HG02938 (cell line): ENCODE measurements at regions not wholly inside any gene's neighbourhood (a gene's known extent, or its start where the extent isn't known, plus 50 kb on each side); places are given as distances from the start of the nearest gene placed in this dataset.
"Not testable (repeated sequence)": the region's sequence is repeated elsewhere in the genome, so short reads cannot be mapped to it uniquely, and the experiment has no call there.

ENCODE experiments used
- ATAC-seq: cut with Tn5 transposase; IDR thresholded peaks from one replicate; pipeline ENCODE4 v1.9.1; 2021; ENCODE audit warnings: mild to moderate bottlenecking, moderate library complexity; ENCODE audit not compliant: unreplicated experiment

DNA sequence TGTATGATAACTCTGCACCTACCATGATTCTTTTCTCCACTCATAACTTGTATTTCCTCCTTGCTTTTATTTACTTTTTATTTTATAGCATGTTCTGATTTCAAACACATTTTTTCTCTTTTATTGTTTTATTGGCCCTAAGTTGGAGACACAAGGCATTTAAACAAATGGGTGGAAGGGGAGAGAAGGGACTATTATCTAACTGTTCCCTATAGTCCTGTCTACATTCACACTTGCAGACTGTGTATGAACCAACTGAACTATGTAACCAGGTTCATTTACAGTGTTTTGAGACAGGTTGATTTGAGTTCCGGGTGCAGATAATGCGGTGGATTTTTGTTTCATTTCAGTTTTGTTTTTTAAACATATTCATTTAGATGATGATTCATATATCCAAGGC, 830.6 kb upstream of the SEMA6A start:
- ATAC-seq = no peak

DNA sequence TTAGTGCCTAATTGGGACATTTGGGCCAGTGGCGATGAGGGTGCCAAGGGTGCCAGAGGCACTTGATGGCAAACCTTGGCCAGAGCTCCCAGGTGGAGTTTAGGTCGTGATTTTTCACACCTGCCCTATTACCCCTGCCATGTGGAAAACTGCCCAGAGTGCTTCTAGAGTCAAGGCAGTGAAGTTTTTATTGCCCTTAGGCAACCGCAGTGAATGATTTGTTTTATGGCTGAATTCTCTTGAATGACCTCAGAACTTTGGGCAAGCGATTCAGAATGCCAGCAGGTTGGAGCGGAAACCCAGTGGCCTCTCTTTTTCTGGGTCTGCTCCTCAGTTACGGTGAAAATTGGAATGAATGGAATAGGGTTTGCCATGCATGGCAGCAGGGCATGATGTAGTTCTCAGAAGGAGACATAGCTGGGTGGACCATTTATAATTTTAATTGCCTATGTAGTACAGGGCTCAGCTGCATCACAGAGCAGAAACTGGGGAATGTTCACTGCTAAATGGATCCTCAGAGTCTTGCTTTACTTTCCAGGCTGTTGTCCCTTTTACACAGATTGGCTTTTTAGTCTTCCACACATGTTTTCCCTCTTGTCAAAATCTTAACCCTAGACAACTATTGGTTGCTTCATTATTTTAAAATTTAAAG, 820.0 kb upstream of the SEMA6A start:
- no peak for ATAC-seq

DNA sequence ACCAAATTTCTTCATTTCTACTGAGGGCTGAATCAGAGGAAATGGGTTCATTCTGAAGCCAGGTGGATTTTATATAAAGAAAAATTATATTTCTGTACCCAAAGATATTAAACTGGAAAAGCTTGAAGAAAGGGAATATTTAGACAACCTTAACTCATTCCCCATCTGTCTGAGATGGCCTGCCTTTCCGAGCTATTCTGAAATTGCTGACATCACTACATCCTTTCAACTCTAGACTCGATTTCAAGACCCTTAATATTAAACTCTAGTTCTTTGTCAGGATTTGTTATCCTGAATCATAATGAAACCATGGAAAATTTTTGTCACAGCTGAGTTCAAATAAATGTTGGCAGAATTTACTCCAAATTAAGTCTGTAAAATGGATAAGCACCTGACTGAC, 818.5 kb upstream of the SEMA6A start:
- no peak for ATAC-seq

DNA sequence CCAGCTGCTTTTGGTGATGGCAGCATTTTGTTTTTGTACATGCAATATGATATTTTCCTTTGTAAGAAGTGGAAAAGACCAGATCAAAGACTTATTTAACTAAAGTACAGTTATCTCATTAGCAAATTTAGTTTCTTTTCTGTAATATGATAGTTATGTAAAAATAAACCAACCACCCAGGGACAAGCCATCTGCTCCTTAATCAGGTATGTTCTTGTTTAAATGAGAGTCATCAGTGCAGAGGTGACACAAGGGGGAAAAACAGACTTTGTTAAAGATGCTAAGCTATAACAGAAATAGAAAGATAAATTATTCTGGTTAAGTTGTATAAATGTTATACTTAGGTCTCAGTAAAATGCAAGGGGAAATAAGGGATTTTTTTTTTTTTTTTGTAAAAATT, 805.7 kb upstream of the SEMA6A start:
- no peak for ATAC-seq

DNA sequence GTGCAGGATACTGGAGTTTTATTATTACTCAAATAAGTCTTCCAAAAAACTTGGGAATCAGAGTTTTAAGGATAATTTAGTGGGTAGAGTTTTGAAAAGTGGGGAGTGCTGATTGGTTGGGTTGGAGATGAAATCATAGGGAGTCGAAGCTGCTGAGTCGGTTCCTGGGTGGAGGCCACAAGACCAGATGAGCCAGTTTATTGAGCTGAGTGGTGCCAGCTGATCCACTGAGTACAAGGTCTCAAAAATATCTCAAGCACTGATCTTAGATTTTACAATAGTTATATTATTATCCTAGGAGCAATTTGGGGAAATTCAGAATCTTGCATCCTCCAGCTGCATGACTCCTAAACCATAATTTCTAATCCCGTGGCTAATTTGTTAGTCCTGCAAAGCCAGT, 804.9 kb upstream of the SEMA6A start:
- ATAC-seq = no peak

DNA sequence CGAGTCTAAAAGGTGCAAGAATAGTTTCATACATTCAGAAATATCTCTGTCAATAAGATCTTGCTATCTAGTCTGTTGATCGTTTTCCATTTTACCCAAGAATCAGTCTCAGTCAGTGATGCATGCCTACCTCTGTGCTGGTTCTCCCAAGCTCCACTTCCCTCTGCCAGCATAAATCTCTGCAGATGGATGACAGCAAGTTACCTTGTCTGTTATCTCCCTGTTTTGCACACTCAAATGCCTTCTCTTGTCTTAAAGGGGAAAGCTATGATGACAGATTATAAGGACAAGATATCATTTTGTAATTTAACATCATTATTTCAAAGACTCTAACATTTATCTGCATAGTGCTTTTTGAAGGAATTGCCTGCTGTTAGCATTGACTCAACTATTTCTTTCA, 802.1 kb upstream of the SEMA6A start:
- ATAC-seq = no peak

DNA sequence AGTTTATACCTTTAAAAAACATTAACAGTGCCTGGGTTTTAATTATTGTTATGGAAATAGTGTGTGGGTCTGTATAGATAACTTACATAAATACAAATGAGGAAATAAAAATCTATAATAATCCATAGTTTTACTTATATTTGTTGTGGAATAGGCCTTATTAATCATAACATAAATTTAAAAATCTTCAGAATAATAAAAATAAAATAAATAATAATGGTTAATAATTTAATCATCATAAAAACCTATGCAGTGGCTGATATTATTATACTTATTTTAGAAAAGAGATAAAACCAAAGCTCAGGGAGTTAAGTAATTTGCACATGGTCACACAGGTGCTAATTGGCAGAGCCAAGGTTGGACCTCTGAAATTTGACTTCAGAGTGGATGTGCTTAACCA, 785.3 kb upstream of the SEMA6A start:
- ATAC-seq = no peak

DNA sequence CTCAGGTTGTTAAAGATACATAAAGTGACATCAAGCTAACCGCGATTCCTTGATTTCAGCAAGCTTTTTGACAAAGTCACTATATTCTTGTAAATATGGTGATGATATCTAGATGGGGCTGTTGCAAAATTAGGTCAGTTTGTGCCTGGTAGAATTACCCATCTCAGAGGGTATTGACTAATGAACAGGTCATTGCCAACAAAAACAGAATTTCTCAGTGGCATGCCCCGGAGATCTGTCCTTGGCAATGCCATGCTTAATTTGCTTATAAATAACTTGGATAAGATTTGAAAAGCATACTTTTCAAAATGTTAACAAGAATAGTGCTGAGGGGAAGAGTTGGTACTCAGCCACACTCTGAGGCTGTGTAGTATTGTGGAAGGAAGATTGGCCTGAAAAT, 783.3 kb upstream of the SEMA6A start:
- ATAC-seq = no peak

DNA sequence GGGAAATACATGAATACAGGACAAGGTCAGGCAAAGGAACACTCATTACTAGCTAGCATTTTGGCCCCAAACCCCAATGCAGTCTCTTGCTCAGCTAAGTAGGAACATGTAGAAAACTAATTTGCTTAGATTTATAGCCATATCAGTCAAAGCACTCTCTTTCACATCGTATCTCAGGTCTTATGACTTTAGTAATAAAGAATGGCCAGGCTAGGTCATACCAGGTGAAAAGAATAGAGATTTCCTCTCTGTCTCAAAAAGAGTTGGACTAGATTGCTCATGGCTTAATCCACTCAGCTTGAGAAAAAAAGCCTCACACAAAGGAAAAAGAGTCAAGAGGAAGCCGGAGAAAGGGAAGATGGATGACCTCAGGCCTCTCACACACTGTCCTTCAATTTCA, 772.7 kb upstream of the SEMA6A start:
- ATAC-seq = no peak

DNA sequence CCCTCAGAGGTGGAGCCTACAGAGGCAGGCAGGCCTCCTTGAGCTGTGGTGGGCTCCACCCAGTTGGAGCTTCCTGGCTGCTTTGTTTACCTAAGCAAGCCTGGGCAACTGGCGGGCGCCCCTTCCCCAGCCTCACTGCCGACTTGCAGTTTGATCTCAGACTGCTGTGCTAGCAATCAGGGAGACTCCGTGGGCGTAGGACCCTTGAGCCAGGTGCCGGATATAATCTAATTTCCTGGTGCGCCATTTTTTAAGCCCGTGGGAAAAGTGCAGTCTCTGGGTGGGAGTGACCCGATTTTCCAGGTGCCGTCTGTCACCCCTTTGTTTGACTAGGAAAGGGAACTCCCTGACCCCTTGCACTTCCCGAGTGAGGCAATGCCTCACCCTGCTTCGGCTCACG, 769.1 kb upstream of the SEMA6A start:
- not testable (repeated sequence) for ATAC-seq

DNA sequence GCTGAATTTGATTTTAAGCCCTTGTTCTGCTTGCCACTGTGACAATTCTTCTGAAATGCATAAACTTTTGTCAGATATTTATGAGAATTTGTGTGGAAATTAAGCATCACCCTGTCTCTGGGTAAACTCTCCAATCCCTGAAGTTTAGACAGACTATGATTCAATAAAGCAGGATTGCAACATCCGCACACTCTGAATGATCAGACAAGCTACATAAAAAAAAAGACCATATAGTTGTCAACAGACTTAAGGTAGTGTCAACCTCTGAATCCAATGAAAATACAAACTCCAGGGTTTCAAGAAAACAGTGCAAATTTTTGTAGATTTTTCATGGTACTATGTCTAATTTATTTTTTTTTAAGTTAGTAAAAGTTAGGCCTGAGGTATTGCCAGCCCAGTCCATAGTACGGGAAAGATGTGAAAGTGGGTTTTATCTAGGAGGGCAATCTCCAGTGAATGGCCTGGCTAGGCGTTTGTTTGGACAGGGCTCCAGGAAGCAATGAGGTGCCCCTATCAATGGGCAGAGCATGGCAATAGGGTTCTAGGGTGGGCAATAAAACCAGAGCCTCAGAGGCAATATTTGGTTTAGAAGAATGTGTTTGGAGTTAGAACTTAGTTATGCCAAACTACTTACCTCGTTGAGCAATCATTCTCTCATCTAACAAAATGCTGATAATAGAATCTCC, 762.6 kb upstream of the SEMA6A start:
- no peak for ATAC-seq

DNA sequence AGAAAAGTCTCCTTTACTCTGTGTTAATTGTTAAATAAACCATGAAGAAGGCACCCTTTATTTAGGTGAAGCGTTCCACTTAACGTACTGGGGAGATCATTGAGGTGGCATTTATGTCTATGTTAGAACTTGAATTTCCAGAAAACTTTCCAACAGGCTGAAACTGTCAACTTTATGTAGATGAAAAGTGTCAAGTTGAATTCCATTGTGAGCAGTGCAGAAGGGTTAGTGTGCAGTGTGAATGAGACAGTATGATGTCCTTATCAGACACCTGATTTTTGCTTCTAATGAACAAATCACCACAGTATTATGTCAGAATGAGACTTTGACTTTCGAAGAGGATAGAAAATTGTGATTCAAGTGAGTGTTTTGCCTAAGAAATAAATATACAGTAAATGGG, 761.6 kb upstream of the SEMA6A start:
- no peak for ATAC-seq

DNA sequence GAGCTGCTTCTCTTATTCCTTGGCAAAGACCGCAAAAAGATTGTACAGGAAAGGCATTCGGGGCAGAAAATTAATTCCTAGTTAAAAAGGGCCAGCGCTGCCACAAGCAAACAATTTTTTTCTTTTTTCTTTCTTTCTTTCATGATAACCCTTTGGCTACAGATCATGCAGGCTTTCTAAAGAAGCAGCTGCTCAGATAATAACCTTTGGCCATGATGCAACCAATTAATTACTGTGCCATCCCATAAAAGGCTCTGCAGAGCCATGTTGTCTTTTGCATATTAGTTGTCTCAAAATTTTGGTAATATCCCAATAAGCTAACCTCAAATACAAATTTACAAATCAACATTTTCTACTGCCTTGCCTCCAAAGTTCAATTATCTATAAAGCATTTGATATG, 758.4 kb upstream of the SEMA6A start:
- no peak for ATAC-seq

DNA sequence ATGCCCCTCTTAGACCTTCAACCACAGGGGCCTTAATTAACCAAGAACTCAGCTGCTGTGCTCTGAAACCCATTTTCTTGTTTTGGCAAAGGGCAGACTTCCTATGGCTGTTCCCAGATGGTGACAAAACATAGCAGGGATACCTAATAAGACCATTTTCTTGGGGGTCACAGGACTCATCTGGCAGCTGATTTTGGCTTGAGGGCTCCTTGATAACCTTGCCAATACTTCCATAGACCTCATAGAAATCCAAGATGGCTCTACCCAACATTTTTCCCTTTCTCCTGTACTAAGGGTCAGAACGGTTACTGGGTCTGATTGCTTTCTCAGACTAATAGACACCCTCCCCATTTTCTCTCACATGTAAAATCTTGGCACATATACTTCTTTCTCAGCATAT, 757.7 kb upstream of the SEMA6A start:
- ATAC-seq = no peak

DNA sequence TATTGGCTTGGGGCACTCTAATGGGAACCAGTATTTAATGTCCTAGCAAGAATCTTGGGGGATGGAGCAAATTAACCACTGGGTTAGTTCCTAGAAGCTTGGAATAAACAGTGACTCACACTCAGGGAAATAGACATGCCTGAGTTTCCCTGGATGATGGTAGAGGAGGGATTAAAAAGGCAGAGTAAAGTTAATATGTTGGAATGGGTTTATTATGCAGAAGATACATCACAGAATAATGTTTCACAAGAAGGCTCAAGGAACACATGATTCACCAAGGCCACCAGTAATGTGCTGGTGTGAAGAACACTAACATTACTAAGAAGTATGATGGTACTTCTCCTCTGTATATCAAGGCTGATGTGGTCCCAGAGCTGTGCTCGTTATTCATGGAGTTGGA, 752.9 kb upstream of the SEMA6A start:
- no peak for ATAC-seq

DNA sequence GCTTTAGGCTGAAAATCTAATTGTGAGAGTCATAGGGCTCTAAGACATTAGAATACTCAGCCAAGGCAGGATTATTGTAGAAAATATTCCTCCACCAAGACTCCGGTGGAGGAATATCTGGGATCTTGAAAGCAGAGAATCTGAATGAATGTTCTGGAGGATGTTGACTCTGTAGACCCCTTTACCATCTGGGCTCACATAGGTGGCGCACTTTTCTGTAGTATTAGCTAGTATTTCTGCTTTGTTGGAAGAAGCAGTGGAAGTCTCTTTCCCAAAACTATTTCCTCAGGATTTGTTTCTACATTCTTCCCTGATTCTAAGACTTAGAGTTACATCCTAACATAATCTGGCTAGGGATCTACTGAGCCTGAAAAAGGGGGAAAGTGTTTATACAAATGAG, 752.4 kb upstream of the SEMA6A start:
- no peak for ATAC-seq

DNA sequence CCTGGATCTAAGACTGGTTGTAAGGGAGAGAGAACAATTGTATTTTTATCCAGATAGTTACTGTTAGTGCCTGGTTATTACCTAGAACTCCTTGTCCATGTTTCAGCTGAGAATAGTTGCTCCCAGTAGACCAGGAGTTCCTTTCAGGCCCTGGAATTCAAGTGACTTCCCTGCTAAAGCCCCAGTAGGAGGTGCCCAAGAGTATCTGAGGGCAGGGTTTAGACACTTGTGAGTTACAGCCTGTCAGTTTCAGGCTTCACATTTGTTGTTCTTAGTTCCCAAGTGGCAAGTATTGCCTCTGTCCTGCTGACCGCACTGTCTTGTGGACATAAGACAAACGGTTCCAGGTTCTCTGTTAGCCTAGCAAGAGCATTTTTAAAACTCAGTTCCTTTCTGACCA, 743.9 kb upstream of the SEMA6A start:
- ATAC-seq = no peak

DNA sequence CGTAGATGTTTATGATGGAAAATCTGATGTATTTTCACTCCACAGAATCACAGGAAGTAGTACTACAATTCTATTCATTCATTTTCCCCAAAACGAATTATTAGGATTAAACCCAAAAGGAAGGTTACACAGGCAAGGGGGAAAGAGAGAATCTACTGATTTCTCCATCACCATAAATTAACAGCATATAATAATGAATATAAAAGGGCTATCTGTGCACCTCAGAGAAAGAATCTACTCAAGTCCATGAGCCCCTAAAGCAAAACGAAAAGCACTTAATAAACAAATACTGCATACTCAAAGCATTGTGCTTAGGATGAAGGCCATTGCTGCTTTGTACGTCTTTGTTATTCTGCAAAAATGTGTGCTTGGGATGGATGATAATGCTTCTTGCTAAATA, 740.5 kb upstream of the SEMA6A start:
- no peak for ATAC-seq

DNA sequence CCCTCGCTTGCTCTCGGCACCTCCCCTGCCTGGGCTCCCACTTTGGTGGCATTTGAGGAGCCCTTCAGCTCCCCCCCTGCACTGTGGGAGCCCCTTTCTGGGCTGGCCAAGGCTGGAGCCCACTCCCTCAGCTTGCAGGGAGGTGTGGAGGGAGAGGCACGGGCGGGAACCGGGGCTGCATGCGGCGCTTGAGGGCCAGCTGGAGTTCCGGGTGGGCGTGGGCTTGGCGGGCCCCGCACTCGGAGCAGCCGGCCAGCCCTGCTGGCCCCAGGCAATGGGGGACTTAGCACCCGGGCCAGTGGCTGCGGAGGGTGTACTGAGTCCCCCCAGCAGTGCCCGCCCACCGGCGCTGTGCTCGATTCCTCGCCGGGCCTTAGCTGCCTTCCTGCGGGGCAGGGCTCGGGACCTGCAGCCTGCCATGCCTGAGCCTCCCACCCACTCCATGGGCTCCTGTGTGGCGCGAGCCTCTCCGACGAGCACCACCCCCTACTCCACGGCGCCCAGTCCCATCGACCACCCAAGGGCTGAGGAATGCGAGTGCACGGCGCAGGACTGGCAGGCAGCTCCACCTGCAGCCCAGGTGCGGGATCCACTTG, 730.0 kb upstream of the SEMA6A start:
- ATAC-seq = not testable (repeated sequence)

DNA sequence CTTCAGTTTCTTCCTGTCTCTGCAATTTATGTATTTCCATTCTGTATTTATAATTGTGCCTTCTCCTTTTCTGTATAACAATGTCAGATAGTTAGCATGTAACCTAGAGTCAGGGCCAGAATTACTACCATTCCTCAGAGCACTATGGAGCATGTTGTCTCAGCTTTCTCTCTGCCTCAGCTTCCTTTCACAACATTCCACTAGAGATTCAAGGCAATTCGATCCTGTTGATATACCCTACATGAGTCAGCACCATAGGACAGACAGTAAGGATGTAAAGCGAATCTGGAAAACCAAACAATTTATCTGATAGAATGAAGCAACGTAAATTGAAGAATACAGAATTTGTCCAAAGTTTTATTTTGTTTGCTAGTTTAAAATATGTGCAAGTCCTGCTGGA, 728.3 kb upstream of the SEMA6A start:
- no peak for ATAC-seq

DNA sequence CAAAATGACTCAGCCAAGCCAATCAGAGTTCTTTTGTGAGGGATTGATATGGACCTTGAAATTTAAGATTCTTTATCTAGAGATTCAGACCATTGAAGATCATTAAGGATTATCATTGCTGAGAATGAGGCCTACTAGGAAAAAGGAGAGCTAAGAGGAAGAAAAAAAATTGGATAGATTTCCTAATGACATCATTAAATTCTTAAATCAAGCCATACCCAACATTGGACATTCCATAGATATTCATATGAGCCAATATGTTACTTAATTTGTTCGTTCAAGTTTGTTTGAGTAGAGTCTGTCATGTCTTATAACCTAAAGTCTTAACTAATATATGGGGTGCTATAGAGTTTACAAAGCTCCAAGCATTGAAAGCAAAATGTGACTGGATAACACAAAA, 727.9 kb upstream of the SEMA6A start:
- ATAC-seq = no peak

DNA sequence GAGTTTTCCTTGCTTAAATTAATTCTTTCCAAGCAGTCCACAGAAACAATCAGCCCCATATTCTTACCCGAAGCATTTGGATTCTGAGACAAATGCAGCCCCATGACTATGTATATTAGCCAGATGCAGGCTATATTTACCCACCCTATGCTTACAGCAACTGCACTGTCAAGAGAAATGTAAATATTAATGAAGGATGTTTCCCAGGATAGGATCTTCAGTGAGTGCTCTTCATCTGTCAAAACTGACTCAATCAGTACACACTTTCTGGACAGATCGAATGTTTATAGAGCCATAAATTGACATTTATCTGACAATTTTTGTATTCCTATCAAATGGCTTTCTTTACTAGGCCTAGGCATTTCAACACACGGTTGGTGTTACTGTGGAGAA, 725.3 kb upstream of the SEMA6A start:
- no peak for ATAC-seq
